IPS DF 6.9 (cell line): ENCODE measurements at regions not wholly inside any gene's neighbourhood (a gene's known extent, or its start where the extent isn't known, plus 50 kb on each side); places are given as distances from the start of the nearest gene placed in this dataset.

Source experiments
- DNase-seq: peaks from one replicate; pipeline ENCODE4 v3.0.0-alpha.2; 2013; ENCODE audit warnings: low read depth, low spot score
- H3K27ac ChIP-seq: one replicate; pipeline ENCODE4 v1.5.1; 2013; ENCODE audit warnings: low read length, control low read depth
- H3K27me3 ChIP-seq: 2 replicates; pipeline ENCODE4 v1.6.1; 2013; ENCODE audit warnings: mild to moderate bottlenecking, low read length; ENCODE audit not compliant: control insufficient read depth, insufficient read depth
- H3K36me3 ChIP-seq: 2 replicates; pipeline ENCODE4 v1.6.1; 2013; ENCODE audit warnings: low read length; ENCODE audit not compliant: control insufficient read depth, insufficient read depth
- H3K4me1 ChIP-seq: 2 replicates; pipeline ENCODE4 v1.6.1; 2013; ENCODE audit warnings: low read length; ENCODE audit not compliant: control insufficient read depth, insufficient read depth
- H3K4me3 ChIP-seq: 2 replicates; pipeline ENCODE4 v1.5.1; 2013; ENCODE audit warnings: mild to moderate bottlenecking, low read length
- H3K9me3 ChIP-seq: 2 replicates; pipeline ENCODE4 v1.6.1; 2013; ENCODE audit warnings: low read length, inconsistent platforms; ENCODE audit not compliant: control insufficient read depth, insufficient read depth
- WGBS: extraction: QIAGEN DNeasy Blood & Tissue Kit; methylation state at CpG from one replicate; pipeline ENCODE4 v1.1.7; 2013; ENCODE audit warnings: mixed read lengths, missing lambda C conversion rate; ENCODE audit not compliant: insufficient read length, insufficient coverage; 5-methylcytosine and 5-hydroxymethylcytosine counted together

DNA sequence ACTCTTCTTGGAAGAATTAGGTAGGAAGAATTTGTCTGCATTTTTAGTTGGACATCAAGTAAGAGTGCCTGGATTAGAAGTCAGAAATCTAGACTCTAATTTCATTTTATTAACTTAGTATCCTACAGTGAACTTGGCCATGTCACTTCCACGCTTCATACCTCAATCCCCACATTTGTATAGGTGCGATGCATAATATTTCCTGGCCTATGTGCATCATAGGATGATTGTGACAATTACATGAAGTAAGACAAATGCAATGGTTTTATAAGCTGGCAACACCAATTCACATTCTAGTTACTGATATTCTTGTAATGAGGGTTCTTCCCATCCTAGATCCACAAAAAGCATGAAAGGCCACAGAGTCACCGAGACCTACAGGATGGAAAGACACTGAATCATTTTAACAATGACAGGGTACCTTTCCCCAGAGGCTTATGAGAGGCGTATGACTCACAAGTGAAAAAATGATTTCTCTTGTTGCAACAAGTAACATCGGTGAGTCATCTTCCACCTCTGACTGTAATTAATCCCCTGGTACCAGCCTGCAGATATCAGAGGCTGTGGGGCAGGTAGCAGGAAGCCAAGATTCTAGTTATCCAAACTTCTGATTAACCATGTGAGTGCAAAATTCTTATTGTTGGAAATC lies 56.0 kb upstream of the OR5AK2 start:
- no peak for DNase-seq
- Histone ChIP-seq H3K36me3 (no peaks in the 10 kb centered on the region), H3K9me3 (no peaks in the 10 kb centered on the region), H3K4me1 (no peaks in the 10 kb centered on the region), H3K27ac (no peak overlapping the region), H3K27me3 (no peaks in the 10 kb centered on the region), H3K4me3 (no peak overlapping the region)
- no CpG with 5 or more reads among the region's 5 CpGs for WGBS

DNA sequence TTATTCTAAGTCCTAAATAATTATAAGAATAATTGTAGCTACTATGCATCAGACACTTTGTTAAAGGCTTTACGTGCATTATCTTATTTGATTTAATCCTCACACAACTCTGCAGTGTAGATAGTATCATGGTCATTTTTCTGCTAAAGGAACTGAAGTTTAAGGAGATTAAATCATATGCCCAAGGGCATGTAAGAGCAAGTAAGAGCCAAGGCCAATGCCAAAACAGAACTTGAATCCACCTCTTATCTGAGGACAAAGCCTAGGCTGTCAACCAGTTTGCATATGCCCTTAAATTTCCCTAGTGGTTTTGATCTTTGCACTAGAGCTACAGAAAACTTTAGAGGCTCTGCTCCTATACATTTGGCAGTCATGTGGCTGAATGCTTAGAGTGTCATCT lies 65.6 kb upstream of the OR5AK2 start:
- no peaks in the 10 kb centered on the region for H3K4me1 ChIP-seq
- no peaks in the 10 kb centered on the region; the same call in 1 of the 2 replicates for H3K27me3 ChIP-seq
- no peak for DNase-seq
- no peaks in the 10 kb centered on the region for H3K9me3 ChIP-seq
- H3K36me3 ChIP-seq: no peaks in the 10 kb centered on the region
- no peak overlapping the region for H3K27ac ChIP-seq
- no peak overlapping the region for H3K4me3 ChIP-seq
- WGBS: no CpG with 5 or more reads among the region's 1 CpG

DNA sequence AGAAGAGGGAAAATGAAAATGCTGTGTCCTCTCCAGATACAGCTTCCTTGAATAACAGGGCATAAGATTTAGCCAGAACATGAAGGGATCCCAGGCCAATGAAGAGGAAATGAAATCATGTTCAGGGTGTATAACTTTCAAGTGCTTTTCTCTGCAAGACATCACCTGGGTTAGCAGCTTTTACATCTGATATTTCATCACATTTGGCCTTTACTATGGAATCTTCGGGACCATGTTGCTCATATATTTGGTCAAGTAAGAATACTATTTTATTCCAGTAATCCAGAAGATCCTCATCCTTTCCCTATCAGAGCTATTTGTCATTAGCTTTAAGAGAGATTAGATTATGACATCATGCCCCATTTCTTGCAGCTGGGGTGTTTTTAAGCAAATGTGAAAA lies 66.3 kb upstream of the OR5AK2 start:
- no peak overlapping the region for H3K27ac ChIP-seq
- H3K27me3 ChIP-seq: no peaks in the 10 kb centered on the region; the same call in 1 of the 2 replicates
- no CpG with 5 or more reads among the region's 1 CpG for WGBS
- H3K36me3 ChIP-seq: no peaks in the 10 kb centered on the region
- H3K4me3 ChIP-seq: no peak overlapping the region
- no peaks in the 10 kb centered on the region for H3K9me3 ChIP-seq
- no peak for DNase-seq
- no peaks in the 10 kb centered on the region for H3K4me1 ChIP-seq

DNA sequence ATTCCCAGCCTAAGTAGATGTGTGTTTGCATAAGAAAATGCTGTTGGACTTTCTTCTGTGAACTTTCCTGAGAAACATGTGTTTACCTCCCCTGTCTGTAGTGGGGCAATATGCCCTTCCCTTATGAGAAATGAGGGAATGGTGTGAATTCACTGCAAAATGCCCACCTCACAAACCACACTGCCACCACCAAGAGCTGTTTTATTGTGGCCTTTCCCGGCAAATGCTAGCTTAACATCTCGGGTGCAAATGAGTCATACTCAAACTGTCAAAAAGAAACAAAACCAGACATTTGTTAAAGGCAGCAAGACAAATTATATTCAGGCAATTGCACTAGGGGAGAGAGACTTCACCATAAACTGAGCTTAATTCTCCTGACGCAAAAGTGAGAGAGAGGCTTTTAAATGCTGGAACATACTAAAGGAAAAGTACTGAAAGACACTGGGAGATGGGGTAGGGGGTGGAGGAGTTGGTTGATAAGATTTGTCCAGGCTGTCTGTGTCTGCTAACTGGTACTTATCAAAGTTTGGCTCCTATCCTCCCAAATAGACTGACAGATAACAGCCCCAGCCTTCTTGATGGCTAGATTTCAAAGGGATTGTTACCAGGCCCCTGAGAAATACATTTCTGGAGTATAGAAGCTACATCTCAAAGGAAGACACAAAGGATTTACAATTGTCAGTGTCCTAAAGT lies 70.9 kb upstream of the OR5AK2 start:
- no peak for DNase-seq
- WGBS: no CpG with 5 or more reads among the region's 3 CpGs

DNA sequence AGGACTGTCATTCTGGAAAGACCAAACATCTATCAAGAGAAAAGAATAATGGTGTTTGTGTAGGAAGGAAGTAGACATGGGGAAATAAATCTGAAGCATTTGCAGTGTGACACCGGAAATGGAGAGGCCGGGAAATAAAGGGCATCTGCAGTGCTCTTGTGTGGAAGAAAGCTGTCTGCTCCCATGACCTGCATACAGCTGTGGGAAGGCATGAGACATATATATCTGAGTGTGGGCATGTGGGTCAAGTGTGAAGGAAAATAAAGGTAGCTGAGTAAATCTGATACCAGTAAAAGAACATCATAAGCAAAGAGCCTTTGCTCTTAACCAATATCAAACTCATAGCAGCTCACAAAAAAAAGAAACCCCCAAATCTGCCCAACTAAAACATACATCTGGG lies 72.1 kb upstream of the OR5AK2 start:
- no peak for DNase-seq
- Histone ChIP-seq H3K4me3 (no peak overlapping the region), H3K36me3 (no peaks in the 10 kb centered on the region), H3K4me1 (no peaks in the 10 kb centered on the region), H3K27me3 (no peaks in the 10 kb centered on the region), H3K9me3 (no peaks in the 10 kb centered on the region), H3K27ac (no peak overlapping the region)
- no CpG with 5 or more reads among the region's 2 CpGs for WGBS

More for the DNA sequence above, 70.9 kb upstream of the OR5AK2 start:
- Histone ChIP-seq H3K27me3 (no peaks in the 10 kb centered on the region; the same call in 1 of the 2 replicates), H3K9me3 (no peaks in the 10 kb centered on the region), H3K4me3 (no peak overlapping the region), H3K4me1 (no peaks in the 10 kb centered on the region), H3K27ac (no peak overlapping the region), H3K36me3 (no peaks in the 10 kb centered on the region)

DNA sequence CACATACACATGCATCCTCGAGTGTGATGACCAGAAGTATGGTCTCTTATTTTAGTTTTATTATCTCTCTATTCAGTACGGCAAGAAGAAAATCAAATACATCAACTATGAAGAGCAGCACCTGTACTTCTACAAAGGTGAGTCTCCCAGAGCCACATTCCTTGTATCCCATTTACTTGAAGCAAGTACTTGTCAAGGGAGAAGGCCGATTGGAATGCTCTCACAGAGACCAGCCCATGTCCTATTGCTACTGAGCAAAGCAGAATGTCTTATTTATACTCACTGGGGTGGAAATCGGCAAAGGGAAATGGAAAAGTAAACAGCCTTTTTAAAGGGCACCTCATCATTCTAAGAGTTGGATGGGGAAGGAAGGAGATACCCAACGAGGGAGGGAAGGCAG lies 72.6 kb upstream of the OR5AK2 start:
- Histone ChIP-seq H3K27me3 (no peaks in the 10 kb centered on the region), H3K4me3 (no peak overlapping the region), H3K36me3 (no peaks in the 10 kb centered on the region), H3K4me1 (no peaks in the 10 kb centered on the region), H3K27ac (no peak overlapping the region), H3K9me3 (no peaks in the 10 kb centered on the region)
- no peak for DNase-seq
- WGBS: no CpG with 5 or more reads among the region's 5 CpGs

DNA sequence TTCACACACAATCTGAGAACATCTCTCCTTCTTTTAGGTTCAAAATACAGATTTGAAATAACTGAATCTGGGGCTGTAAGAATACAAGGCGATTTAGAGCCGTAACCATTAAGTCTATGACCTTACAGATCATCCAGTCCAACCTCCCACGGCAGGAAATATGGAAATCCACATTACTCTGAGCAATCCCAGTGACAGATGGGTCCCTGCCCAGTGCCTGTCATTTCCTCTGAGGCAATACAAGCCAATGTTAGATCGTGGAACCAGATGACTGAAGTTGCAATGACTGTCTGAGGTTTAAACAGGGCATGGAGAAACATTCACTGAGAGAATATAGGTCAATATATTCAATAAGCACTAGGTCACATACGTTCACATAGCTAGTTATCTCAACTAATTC lies 77.4 kb upstream of the OR5AK2 start:
- Histone ChIP-seq H3K4me1 (no peaks in the 10 kb centered on the region), H3K4me3 (no peak overlapping the region), H3K27me3 (no peaks in the 10 kb centered on the region), H3K27ac (no peak overlapping the region), H3K36me3 (no peaks in the 10 kb centered on the region), H3K9me3 (no peaks in the 10 kb centered on the region)
- DNase-seq: no peak
- no CpG with 5 or more reads among the region's 5 CpGs for WGBS

DNA sequence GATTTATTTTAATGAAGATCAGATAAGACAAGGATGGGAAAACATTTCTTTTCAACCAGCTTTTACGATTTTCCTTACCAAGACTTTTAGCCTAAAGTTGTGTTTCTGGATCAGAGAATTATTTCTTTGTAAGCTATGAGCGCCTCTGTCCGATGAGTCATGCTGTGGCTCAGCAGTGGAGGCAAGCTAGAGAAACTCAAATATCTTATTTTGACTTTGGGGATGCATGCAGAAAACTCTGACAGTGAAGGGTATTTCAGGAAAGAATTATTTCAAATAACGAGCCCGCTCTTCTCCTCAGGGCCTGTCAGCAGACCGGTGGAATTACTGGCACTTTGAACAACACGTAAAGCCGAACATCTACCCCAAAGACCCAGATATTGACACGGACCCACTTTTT lies 77.9 kb upstream of the OR5AK2 start:
- no peaks in the 10 kb centered on the region for H3K9me3 ChIP-seq
- DNase-seq: no peak
- no peak overlapping the region for H3K27ac ChIP-seq
- no peaks in the 10 kb centered on the region for H3K36me3 ChIP-seq
- H3K27me3 ChIP-seq: no peaks in the 10 kb centered on the region
- H3K4me3 ChIP-seq: no peak overlapping the region
- no CpG with 5 or more reads among the region's 9 CpGs for WGBS
- no peaks in the 10 kb centered on the region for H3K4me1 ChIP-seq

DNA sequence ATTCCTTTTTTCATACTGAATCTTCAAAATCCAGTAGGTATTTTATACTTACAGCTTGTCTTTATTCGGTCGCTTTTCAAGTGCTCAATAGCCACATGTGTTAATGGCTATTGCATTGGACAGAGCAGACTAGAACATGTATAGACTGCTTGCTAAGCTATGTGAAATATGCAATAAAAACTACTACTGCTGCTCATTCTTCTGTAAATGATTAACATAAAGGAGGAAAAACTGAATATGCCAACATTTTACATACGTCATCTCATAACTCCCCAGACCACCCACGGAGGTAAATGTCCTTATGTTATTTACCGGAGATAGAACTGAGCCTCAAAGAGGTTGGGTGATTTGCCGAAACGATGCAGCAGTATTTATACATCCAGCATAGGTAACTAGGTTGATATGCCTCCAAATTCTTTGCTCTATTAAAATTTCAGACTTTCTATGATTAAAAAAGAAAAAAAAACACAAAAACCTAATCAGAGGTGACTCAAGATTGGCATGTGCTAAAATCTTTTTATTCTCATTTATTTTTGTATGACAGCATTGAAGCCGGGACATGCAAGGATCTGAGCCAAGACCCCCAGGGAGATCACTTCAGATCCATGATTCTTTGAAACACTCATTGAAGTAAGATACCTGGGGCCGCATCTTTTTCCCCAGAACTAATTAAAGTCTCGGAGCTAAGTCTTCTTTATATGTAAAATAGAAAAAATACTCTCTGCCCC lies 78.5 kb upstream of the OR5AK2 start:
- Histone ChIP-seq H3K9me3 (no peaks in the 10 kb centered on the region), H3K4me3 (no peak overlapping the region), H3K27ac (no peak overlapping the region), H3K4me1 (no peaks in the 10 kb centered on the region), H3K36me3 (no peaks in the 10 kb centered on the region), H3K27me3 (no peaks in the 10 kb centered on the region)
- no peak for DNase-seq
- WGBS: no CpG with 5 or more reads among the region's 10 CpGs

DNA sequence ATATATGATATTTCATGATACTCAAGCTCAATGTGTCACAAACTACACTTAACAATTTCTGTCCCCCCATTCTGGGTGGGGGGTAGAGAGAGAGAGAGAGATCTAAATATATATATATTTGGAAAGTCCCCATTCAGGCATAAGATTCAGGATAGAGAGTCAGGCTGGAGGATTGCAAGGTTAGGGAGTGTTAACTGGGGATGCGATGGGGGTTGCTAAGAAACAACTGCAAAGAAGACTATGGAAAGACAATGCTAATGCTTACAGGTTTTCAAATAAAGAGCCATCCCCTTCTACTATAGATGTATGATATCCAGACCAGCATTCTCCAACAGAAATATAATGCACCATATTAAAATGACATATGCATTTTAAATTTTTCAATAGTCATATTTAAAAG lies 79.2 kb upstream of the OR5AK2 start:
- no peak for DNase-seq
- WGBS: no CpG with 5 or more reads among the region's 1 CpG
- H3K9me3 ChIP-seq: no peaks in the 10 kb centered on the region
- no peaks in the 10 kb centered on the region for H3K4me1 ChIP-seq
- H3K27me3 ChIP-seq: no peaks in the 10 kb centered on the region
- H3K4me3 ChIP-seq: no peak overlapping the region
- H3K36me3 ChIP-seq: no peaks in the 10 kb centered on the region
- no peak overlapping the region for H3K27ac ChIP-seq
